HUES48 (cell line): ENCODE measurements at regions not wholly inside any gene's neighbourhood (a gene's known extent, or its start where the extent isn't known, plus 50 kb on each side); places are given as distances from the start of the nearest gene placed in this dataset.

Source experiments
- H3K27ac ChIP-seq: one replicate; pipeline ENCODE4 v1.7.0; 2013; ENCODE audit warnings: low read depth, low read length, inconsistent platforms
- H3K27me3 ChIP-seq: 2 replicates; pipeline ENCODE4 v1.6.1; 2013; ENCODE audit warnings: mild to moderate bottlenecking, low read length; ENCODE audit not compliant: control insufficient read depth, insufficient read depth
- H3K36me3 ChIP-seq: 2 replicates; pipeline ENCODE4 v1.6.1; 2013; ENCODE audit warnings: low read length; ENCODE audit not compliant: control insufficient read depth, insufficient read depth
- H3K4me1 ChIP-seq: 2 replicates; pipeline ENCODE4 v1.6.1; 2013; ENCODE audit warnings: mild to moderate bottlenecking, low read length; ENCODE audit not compliant: control insufficient read depth, insufficient read depth
- H3K4me3 ChIP-seq: 2 replicates; pipeline ENCODE4 v1.5.1; 2013; ENCODE audit warnings: mild to moderate bottlenecking, low read depth, low read length
- H3K9ac ChIP-seq: 2 replicates; pipeline ENCODE4 v1.6.1; 2013; ENCODE audit warnings: mild to moderate bottlenecking, low read depth, low read length, moderate library complexity
- H3K9me3 ChIP-seq: 2 replicates; pipeline ENCODE4 v1.6.1; 2013; ENCODE audit warnings: low read length; ENCODE audit not compliant: control insufficient read depth, insufficient read depth

- no peak overlapping the region for H3K27ac ChIP-seq
- no peak overlapping the region for H3K9ac ChIP-seq
- no peak overlapping the region for H3K4me3 ChIP-seq
- no peaks in the 10 kb centered on the region for H3K27me3 ChIP-seq
- H3K4me1 ChIP-seq: no peaks in the 10 kb centered on the region
- H3K36me3 ChIP-seq: no peaks in the 10 kb centered on the region
- peaks cover 12% of the 10 kb centered on the region for H3K9me3 ChIP-seq
Observed at GRCh38 chr16:86917471-86918365, 339.4 kb downstream of the FOXL1 start.

GRCh38 chr16:86918637-86919036 is 340.3 kb downstream of the FOXL1 start:
- no peaks in the 10 kb centered on the region for H3K27me3 ChIP-seq

GRCh38 chr16:86919078-86919477 is 340.7 kb downstream of the FOXL1 start:
- no peak overlapping the region for H3K9ac ChIP-seq
- H3K9me3 ChIP-seq: peaks cover 12% of the 10 kb centered on the region
- H3K4me1 ChIP-seq: no peaks in the 10 kb centered on the region
- no peaks in the 10 kb centered on the region for H3K36me3 ChIP-seq
- no peak overlapping the region for H3K4me3 ChIP-seq
- no peaks in the 10 kb centered on the region for H3K27me3 ChIP-seq
- H3K27ac ChIP-seq: no peak overlapping the region

More at GRCh38 chr16:86918637-86919036, 340.3 kb downstream of the FOXL1 start:
- no peak overlapping the region for H3K9ac ChIP-seq
- H3K4me3 ChIP-seq: no peak overlapping the region
- H3K4me1 ChIP-seq: no peaks in the 10 kb centered on the region
- peaks cover 12% of the 10 kb centered on the region for H3K9me3 ChIP-seq
- H3K36me3 ChIP-seq: no peaks in the 10 kb centered on the region
- H3K27ac ChIP-seq: no peak overlapping the region

- H3K36me3 ChIP-seq: no peaks in the 10 kb centered on the region
- H3K9me3 ChIP-seq: peaks cover 12% of the 10 kb centered on the region
- H3K27ac ChIP-seq: no peak overlapping the region
- H3K27me3 ChIP-seq: no peaks in the 10 kb centered on the region
- H3K9ac ChIP-seq: no peak overlapping the region
- H3K4me1 ChIP-seq: no peaks in the 10 kb centered on the region
- H3K4me3 ChIP-seq: no peak overlapping the region
Observed at GRCh38 chr16:86919578-86920305, 341.4 kb downstream of the FOXL1 start.

- no peaks in the 10 kb centered on the region for H3K36me3 ChIP-seq
- no peak overlapping the region for H3K9ac ChIP-seq
- H3K27ac ChIP-seq: no peak overlapping the region
- no peak overlapping the region for H3K4me3 ChIP-seq
- peaks cover 12% of the 10 kb centered on the region for H3K9me3 ChIP-seq
- H3K27me3 ChIP-seq: no peaks in the 10 kb centered on the region
- no peaks in the 10 kb centered on the region for H3K4me1 ChIP-seq
Observed at GRCh38 chr16:86921289-86921688, 342.9 kb downstream of the FOXL1 start.

- Histone ChIP-seq H3K27me3 (no peaks in the 10 kb centered on the region), H3K4me3 (no peak overlapping the region), H3K4me1 (no peaks in the 10 kb centered on the region), H3K36me3 (no peaks in the 10 kb centered on the region), H3K9ac (no peak overlapping the region), H3K27ac (no peak overlapping the region), H3K9me3 (peaks cover 12% of the 10 kb centered on the region)
Observed at GRCh38 chr16:86922311-86922710, 344.0 kb downstream of the FOXL1 start.

- H3K27ac ChIP-seq: no peak overlapping the region
- H3K4me3 ChIP-seq: no peak overlapping the region
- H3K9me3 ChIP-seq: peaks cover 12% of the 10 kb centered on the region
- H3K27me3 ChIP-seq: no peaks in the 10 kb centered on the region
- no peak overlapping the region for H3K9ac ChIP-seq
- no peaks in the 10 kb centered on the region for H3K4me1 ChIP-seq
- no peaks in the 10 kb centered on the region for H3K36me3 ChIP-seq
Observed at GRCh38 chr16:86923656-86924055, 345.3 kb downstream of the FOXL1 start.

GRCh38 chr16:86924537-86924936 is 346.2 kb downstream of the FOXL1 start:
- Histone ChIP-seq H3K27me3 (no peaks in the 10 kb centered on the region), H3K4me1 (no peaks in the 10 kb centered on the region), H3K9me3 (peaks cover 12% of the 10 kb centered on the region), H3K9ac (no peak overlapping the region), H3K27ac (no peak overlapping the region), H3K4me3 (no peak overlapping the region), H3K36me3 (no peaks in the 10 kb centered on the region)

- H3K27ac ChIP-seq: no peak overlapping the region
- H3K27me3 ChIP-seq: no peaks in the 10 kb centered on the region
- no peak overlapping the region for H3K9ac ChIP-seq
- H3K4me3 ChIP-seq: no peak overlapping the region
- peaks cover 12% of the 10 kb centered on the region for H3K9me3 ChIP-seq
- H3K36me3 ChIP-seq: no peaks in the 10 kb centered on the region
- no peaks in the 10 kb centered on the region for H3K4me1 ChIP-seq
Observed at GRCh38 chr16:86925067-86925791, 346.9 kb downstream of the FOXL1 start.

- no peaks in the 10 kb centered on the region for H3K36me3 ChIP-seq
- H3K27ac ChIP-seq: no peak overlapping the region
- peaks cover 5% of the 10 kb centered on the region; the same call in 1 of the 2 replicates for H3K4me1 ChIP-seq
- H3K9me3 ChIP-seq: peaks cover 2% of the 10 kb centered on the region; the same call in 1 of the 2 replicates
- no peak overlapping the region for H3K4me3 ChIP-seq
- H3K9ac ChIP-seq: no peak overlapping the region
- H3K27me3 ChIP-seq: no peaks in the 10 kb centered on the region
Observed at GRCh38 chr16:86926181-86927094, 348.1 kb downstream of the FOXL1 start.
